ENCODE measurements at regions not wholly inside any gene's neighbourhood (a gene's known extent, or its start where the extent isn't known, plus 50 kb on each side); places are given as distances from the start of the nearest gene placed in this dataset.
"Not testable (repeated sequence)": the region's sequence is repeated elsewhere in the genome, so short reads cannot be mapped to it uniquely, and the experiment has no call there.

GRCh38 chr4:94141001-94141400 is 66.7 kb upstream of the SMARCAD1 start (continued):
- TF ChIP-seq USF1 (IDR thresholded peaks at IDR 0.05; ENCODE audit: borderline replicate concordance, low read depth) (no peak), EP300 (IDR thresholded peaks at IDR 0.05; ENCODE audit: borderline replicate concordance in 1 of 2, low read depth in 1 of 2, low read length in 1 of 2) (no peak), RCOR1 (IDR thresholded peaks at IDR 0.05; ENCODE audit: low read length) (no peak), SIN3A (IDR thresholded peaks at IDR 0.05; ENCODE audit: borderline replicate concordance, low read depth, low read length) (no peak)

- POLR2A ChIA-PET; CTCF ChIA-PET; H3K4me1 ChIP-seq (ENCODE audit: control insufficient read depth in 1 of 2, insufficient read depth in 2 of 2, low read depth in 1 of 2, low read length in 1 of 2): not testable (repeated sequence)
These were observed 59.6 kb upstream of the SMARCAD1 start for GRCh38 chr4:94148052-94148451.

GRCh38 chr4:94152466-94152865 is 55.2 kb upstream of the SMARCAD1 start:
- CTCF ChIA-PET = no interaction called here
- no peak overlapping the region for H3K4me2 ChIP-seq
- TF ChIP-seq TAF1 (IDR thresholded peaks at IDR 0.05; ENCODE audit: borderline replicate concordance, low read depth, low read length) (no peak), CHD2 (IDR thresholded peaks at IDR 0.05; ENCODE audit: low read length, partially characterized antibody) (no peak), FOSL2 (IDR thresholded peaks at IDR 0.05; ENCODE audit: borderline replicate concordance, low read depth) (no peak), EP300 (IDR thresholded peaks at IDR 0.05; ENCODE audit: borderline replicate concordance in 1 of 2, low read depth in 1 of 2, low read length in 1 of 2) (no peak), MEF2A (IDR thresholded peaks at IDR 0.05; ENCODE audit: borderline replicate concordance, low read depth) (no peak), RXRA (IDR thresholded peaks at IDR 0.05; ENCODE audit: borderline replicate concordance, low read depth) (no peak), IRF3 (IDR thresholded peaks at IDR 0.05; ENCODE audit: low read depth, low read length) (no peak), GABPA (IDR thresholded peaks at IDR 0.05; ENCODE audit: low read depth) (no peak), NFIC (IDR thresholded peaks at IDR 0.05; ENCODE audit: borderline replicate concordance) (no peak), PBX3 (IDR thresholded peaks at IDR 0.05) (no peak), USF1 (IDR thresholded peaks at IDR 0.05; ENCODE audit: borderline replicate concordance, low read depth) (no peak), REST (IDR thresholded peaks at IDR 0.05; ENCODE audit: low read depth, low read length) (no peak), MAX (IDR thresholded peaks at IDR 0.05; ENCODE audit: low read depth) (no peak), NRF1 (IDR thresholded peaks at IDR 0.05; ENCODE audit: low read depth, low read length) (no peak), MXI1 (IDR thresholded peaks at IDR 0.05; ENCODE audit: low read depth, low read length) (no peak), RFX5 (IDR thresholded peaks at IDR 0.05; ENCODE audit: low read length) (no peak)

More at GRCh38 chr4:94148052-94148451, 59.6 kb upstream of the SMARCAD1 start:
- H3K4me3 ChIP-seq (ENCODE audit: low read depth in 2 of 2, low read length in 1 of 2); H3F3A ChIP-seq (replicated peaks; ENCODE audit: insufficient read depth); H3K79me2 ChIP-seq (ENCODE audit: insufficient read depth); H3K27ac ChIP-seq (ENCODE audit: low read depth in 2 of 2, low read length in 1 of 2); H3K4me2 ChIP-seq; H3K36me3 ChIP-seq (replicated peaks in 1 of 2; ENCODE audit: control insufficient read depth in 1 of 2, insufficient read depth in 2 of 2, low read length in 1 of 2); H4K20me1 ChIP-seq (ENCODE audit: insufficient read depth); H3K27me3 ChIP-seq (ENCODE audit: insufficient read depth); H3K9me3 ChIP-seq; H2AFZ ChIP-seq (ENCODE audit: low read depth); H3K9me2 ChIP-seq; H3K9ac ChIP-seq; DNase-seq: not testable (repeated sequence)
- WGBS (ENCODE audit: low lambda C conversion rate) = 22% methylated on average over 5 of the region's 9 CpGs

More at GRCh38 chr4:94152466-94152865, 55.2 kb upstream of the SMARCAD1 start:
- H3K36me3 ChIP-seq (replicated peaks in 1 of 2; ENCODE audit: control insufficient read depth in 1 of 2, insufficient read depth in 2 of 2, low read length in 1 of 2) = no peaks in the 10 kb centered on the region
- no peak for DNase-seq
- no peaks in the 10 kb centered on the region for H4K20me1 ChIP-seq (ENCODE audit: insufficient read depth)
- no peaks in the 10 kb centered on the region for H3K9me2 ChIP-seq
- H3K79me2 ChIP-seq (ENCODE audit: insufficient read depth) = no peaks in the 10 kb centered on the region
- no peaks in the 10 kb centered on the region for H3K9me3 ChIP-seq
- H3K4me1 ChIP-seq (ENCODE audit: control insufficient read depth in 1 of 2, insufficient read depth in 2 of 2, low read depth in 1 of 2, low read length in 1 of 2) = no peaks in the 10 kb centered on the region
- no peaks in the 10 kb centered on the region for H3K27me3 ChIP-seq (ENCODE audit: insufficient read depth)
- POLR2A ChIA-PET = no interaction called here
- no peak overlapping the region for H2AFZ ChIP-seq (ENCODE audit: low read depth)
- no peak overlapping the region for H3K9ac ChIP-seq
- H3F3A ChIP-seq (replicated peaks; ENCODE audit: insufficient read depth) = no peaks in the 10 kb centered on the region
- H3K27ac ChIP-seq (ENCODE audit: low read depth in 2 of 2, low read length in 1 of 2) = no peak overlapping the region
- no peak overlapping the region for H3K4me3 ChIP-seq (ENCODE audit: low read depth in 2 of 2, low read length in 1 of 2)

All from SK-N-SH (cell line).